Upper lobe of left lung (tissue), 6 donors: ENCODE measurements at regions not wholly inside any gene's neighbourhood (a gene's known extent, or its start where the extent isn't known, plus 50 kb on each side); places are given as distances from the start of the nearest gene placed in this dataset.

Experiments
- ATAC-seq, 2 donors: fragments of 200-7000 bp; cut with Tn5 transposase; one replicate each; pipeline ENCODE4 v1.9.1; 2022; ENCODE audit warnings: mild to moderate bottlenecking in 2 of 2, moderate library complexity in 2 of 2; ENCODE audit not compliant: low FRiP score in 2 of 2
- DNase-seq, 2 donors: peaks; one replicate each; pipeline ENCODE4 v3.0.0-alpha.2; 2019 to 2020
- H3K27ac ChIP-seq, 4 donors: fragments of 200-600 bp; sonication (generic); one replicate each; pipeline ENCODE4 v1.5.1; 2016 to 2019
- H3K27me3 ChIP-seq, 4 donors: fragments of 200-600 bp; sonication (generic); one replicate each; pipeline ENCODE4 v1.5.1; 2017 to 2019
- H3K36me3 ChIP-seq, 4 donors: fragments of 200-600 bp; sonication (generic); one replicate each; pipeline ENCODE4 v1.5.1; 2016 to 2019
- H3K4me1 ChIP-seq, 4 donors: fragments of 200-600 bp; sonication (generic); one replicate each; pipeline ENCODE4 v1.5.1; 2018 to 2019
- H3K4me3 ChIP-seq, 4 donors: fragments of 200-600 bp; sonication (generic); one replicate each; pipeline ENCODE4 v1.5.1; 2017 to 2019; ENCODE audit warnings: mild to moderate bottlenecking in 2 of 4, moderate library complexity in 1 of 4
- H3K9me3 ChIP-seq, 4 donors: fragments of 200-600 bp; sonication (generic); one replicate each; pipeline ENCODE4 v1.5.1; 2018 to 2019
- CTCF ChIP-seq, 6 experiments: fragments of 450-650 bp in 4 of 6; fragments of 200-600 bp in 2 of 6; sonication (generic) in 2 of 6; IDR thresholded peaks; one replicate each; pipeline ENCODE4 v1.5.1; 2016 to 2019; ENCODE audit warnings: antibody characterized with exemption in 6 of 6
- EP300 ChIP-seq, 4 donors: sonication (generic); formaldehyde crosslinking; IDR thresholded peaks; one replicate each; pipeline ENCODE4 v1.5.1; 2017; ENCODE audit warnings: antibody characterized with exemption in 4 of 4, control low read depth in 2 of 4
- POLR2A ChIP-seq, 4 donors: fragments of 450-650 bp; IDR thresholded peaks; one replicate each; pipeline ENCODE4 v1.5.1; 2016 to 2017; ENCODE audit warnings: antibody characterized with exemption in 4 of 4, mild to moderate bottlenecking in 2 of 4
- POLR2AphosphoS5 ChIP-seq, 2 donors: sonication (generic); formaldehyde crosslinking; IDR thresholded peaks; one replicate each; pipeline ENCODE4 v1.5.1; 2017; ENCODE audit warnings: antibody characterized with exemption in 2 of 2
- WGBS, 2 donors: methylation state at CpG; one replicate each; pipeline ENCODE4 v1.1.5; 2017 to 2018; 5-methylcytosine and 5-hydroxymethylcytosine counted together
- donor health status: DM: no; HTN: no; CAD: no; lungs with moderate emphysema.
- donor health status: DM: no; HTN: yes; CAD: no; lungs with severe emphysema.

GRCh38 chr7:93016681-93017381 lies 100.9 kb downstream of the SAMD9 start:
- peak in 1 of 2 donors; percentile 46 for ATAC-seq
- no peak overlapping the region for H3K27ac ChIP-seq

GRCh38 chr7:93015779-93016481 lies 101.8 kb downstream of the SAMD9 start:
- H3K4me3 ChIP-seq, result no peak overlapping the region
- peaks cover 9 to 19% (median 17%) of the 10 kb centered on the region in 4 donors for H3K4me1 ChIP-seq
- peak in 1 of 2 donors; percentile 28 for ATAC-seq
- 14 to 22% methylated on average over 5 of the region's 5 CpGs for WGBS, 2 donors
- H3K27me3 ChIP-seq, result no peaks in the 10 kb centered on the region
- H3K36me3 ChIP-seq, result no peaks in the 10 kb centered on the region
- no peaks in the 10 kb centered on the region for H3K9me3 ChIP-seq
- no peak for DNase-seq
- no peak overlapping the region for H3K27ac ChIP-seq
- TF ChIP-seq CTCF (IDR thresholded peaks at IDR 0.05) (no peak), EP300 (IDR thresholded peaks at IDR 0.05) (no peak), POLR2A (IDR thresholded peaks at IDR 0.05) (no peak), POLR2AphosphoS5 (IDR thresholded peaks at IDR 0.05) (no peak)

More at GRCh38 chr7:93016681-93017381, 100.9 kb downstream of the SAMD9 start:
- Histone ChIP-seq H3K4me1 (peaks cover 9 to 19% (median 17%) of the 10 kb centered on the region in 4 donors), H3K36me3 (no peaks in the 10 kb centered on the region), H3K27me3 (no peaks in the 10 kb centered on the region), H3K4me3 (no peak overlapping the region), H3K9me3 (no peaks in the 10 kb centered on the region)
- 61 to 74% methylated on average over 8 of the region's 8 CpGs for WGBS, 2 donors
- TF ChIP-seq POLR2AphosphoS5 (IDR thresholded peaks at IDR 0.05) (no peak), EP300 (IDR thresholded peaks at IDR 0.05) (no peak), POLR2A (IDR thresholded peaks at IDR 0.05) (no peak), CTCF (IDR thresholded peaks at IDR 0.05) (no peak)
- DNase-seq, result no peak

- Histone ChIP-seq H3K27me3 (no peaks in the 10 kb centered on the region), H3K4me3 (no peak overlapping the region), H3K27ac (peak overlapping the region in 1 of 4 donors; percentile 8), H3K4me1 (peaks cover 9 to 19% (median 17%) of the 10 kb centered on the region in 4 donors), H3K9me3 (no peaks in the 10 kb centered on the region), H3K36me3 (no peaks in the 10 kb centered on the region)
- DNase-seq, result no peak
- 64 to 71% methylated on average over 3 of the region's 3 CpGs for WGBS, 2 donors
- no peak for TF ChIP-seq EP300 (IDR thresholded peaks at IDR 0.05)
- TF ChIP-seq POLR2AphosphoS5 (IDR thresholded peaks at IDR 0.05), result no peak
- TF ChIP-seq POLR2A (IDR thresholded peaks at IDR 0.05), result no peak
- no peak for TF ChIP-seq CTCF (IDR thresholded peaks at IDR 0.05)
- no peak for ATAC-seq
Measured at GRCh38 chr7:93015101-93015778, 102.5 kb downstream of the SAMD9 start.

DNA sequence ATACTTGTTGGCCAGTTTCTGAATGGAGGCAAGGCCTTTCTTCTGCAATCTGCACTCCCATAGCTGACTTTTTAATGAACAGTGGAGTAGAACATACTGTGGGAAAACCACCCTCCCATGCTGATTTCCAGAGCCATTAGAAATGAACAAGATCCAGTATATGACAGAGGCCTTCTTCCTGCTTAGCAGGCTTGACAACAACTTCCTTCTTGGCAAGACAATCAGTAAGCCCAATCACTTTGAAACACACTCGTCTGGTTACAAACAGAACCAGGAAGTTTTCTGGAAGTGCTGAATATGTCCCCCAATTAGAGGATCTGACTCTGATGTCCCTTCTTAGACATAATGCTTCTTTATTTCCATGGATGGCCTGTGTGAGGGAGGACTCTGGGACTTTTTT lies 103.4 kb downstream of the SAMD9 start:
- H3K27me3 ChIP-seq, result no peaks in the 10 kb centered on the region
- ATAC-seq, result no peak
- H3K9me3 ChIP-seq, result no peaks in the 10 kb centered on the region
- no peak for DNase-seq
- 0 to 3% methylated on average over 1 of the region's 1 CpG for WGBS, 2 donors
- peak overlapping the region in 1 of 4 donors; percentile 8 for H3K27ac ChIP-seq
- H3K4me1 ChIP-seq, result peaks cover 9 to 19% (median 17%) of the 10 kb centered on the region in 4 donors
- H3K4me3 ChIP-seq, result no peak overlapping the region
- H3K36me3 ChIP-seq, result no peaks in the 10 kb centered on the region
- TF ChIP-seq EP300 (IDR thresholded peaks at IDR 0.05), result no peak
- TF ChIP-seq POLR2A (IDR thresholded peaks at IDR 0.05), result no peak

- DNase-seq, result no peak
- WGBS, 2 donors, result 80 to 86% methylated on average over 2 of the region's 2 CpGs
Measured at GRCh38 chr7:93013446-93014061, 104.2 kb downstream of the SAMD9 start.

More at GRCh38 chr7:93013446-93014061, 104.2 kb downstream of the SAMD9 start:
- no peak for ATAC-seq
- H3K9me3 ChIP-seq, result no peaks in the 10 kb centered on the region
- no peak overlapping the region for H3K27ac ChIP-seq
- no peaks in the 10 kb centered on the region for H3K36me3 ChIP-seq
- H3K4me1 ChIP-seq, result peaks cover 9 to 19% (median 17%) of the 10 kb centered on the region in 4 donors
- TF ChIP-seq POLR2A (IDR thresholded peaks at IDR 0.05) (no peak), CTCF (IDR thresholded peaks at IDR 0.05) (no peak), POLR2AphosphoS5 (IDR thresholded peaks at IDR 0.05) (no peak), EP300 (IDR thresholded peaks at IDR 0.05) (no peak)
- no peaks in the 10 kb centered on the region for H3K27me3 ChIP-seq
- no peak overlapping the region for H3K4me3 ChIP-seq
